Stimulated activated CD4-positive, alpha-beta T cell treated with anti-CD3 and anti-CD28 coated beads, Interleukin-1b, Interleukin-23, amount 100 ng/mL, for 24 hours (primary cell): ENCODE measurements at regions not wholly inside any gene's neighbourhood (a gene's known extent, or its start where the extent isn't known, plus 50 kb on each side); places are given as distances from the start of the nearest gene placed in this dataset.

Experiments
- DNase-seq, 4 experiments: peaks; one replicate each; pipeline ENCODE4 v3.0.0-alpha.2; 2020; ENCODE audit warnings: low read depth in 4 of 4, low spot score in 1 of 4

GRCh38 chr9:116007824-116008223 is 145.8 kb upstream of the PAPPA start:
- no peak for DNase-seq

- DNase-seq, result no peak
Measured at GRCh38 chr9:116008278-116008677, 145.3 kb upstream of the PAPPA start.

- no peak for DNase-seq
Measured at GRCh38 chr9:116009420-116009819, 144.2 kb upstream of the PAPPA start.

GRCh38 chr9:116015855-116016254 is 137.7 kb upstream of the PAPPA start:
- DNase-seq, result no peak

- DNase-seq, result no peak
Measured at GRCh38 chr9:116020146-116020545, 133.4 kb upstream of the PAPPA start.

GRCh38 chr9:116020801-116021200 is 132.8 kb upstream of the PAPPA start:
- DNase-seq, result no peak

GRCh38 chr9:116027096-116027495 is 126.5 kb upstream of the PAPPA start:
- no peak for DNase-seq

- no peak for DNase-seq
Measured at GRCh38 chr9:116027511-116027910, 126.1 kb upstream of the PAPPA start.

- DNase-seq, result no peak
Measured at GRCh38 chr9:116027951-116028350, 125.6 kb upstream of the PAPPA start.

- no peak for DNase-seq
Measured at GRCh38 chr9:116030517-116030916, 123.1 kb upstream of the PAPPA start.

GRCh38 chr9:116032683-116033440 is 120.7 kb upstream of the PAPPA start:
- no peak for DNase-seq

- no peak for DNase-seq
Measured at GRCh38 chr9:116039312-116039711, 114.3 kb upstream of the PAPPA start.

- DNase-seq, result no peak
Measured at GRCh38 chr9:116039893-116040292, 113.7 kb upstream of the PAPPA start.

GRCh38 chr9:116042321-116042720 is 111.3 kb upstream of the PAPPA start:
- no peak for DNase-seq

- no peak for DNase-seq
Measured at GRCh38 chr9:116045083-116045482, 108.5 kb upstream of the PAPPA start.

GRCh38 chr9:116048081-116048480 is 105.5 kb upstream of the PAPPA start:
- no peak for DNase-seq

GRCh38 chr9:116049456-116049855 is 104.1 kb upstream of the PAPPA start:
- no peak for DNase-seq

- no peak for DNase-seq
Measured at GRCh38 chr9:116051528-116051927, 102.1 kb upstream of the PAPPA start.

- no peak for DNase-seq
Measured at GRCh38 chr9:116055536-116055935, 98.1 kb upstream of the PAPPA start.

- DNase-seq, result no peak
Measured at GRCh38 chr9:116057371-116057770, 96.2 kb upstream of the PAPPA start.

- DNase-seq, result no peak
Measured at GRCh38 chr9:116058421-116058820, 95.2 kb upstream of the PAPPA start.

GRCh38 chr9:116059466-116059865 is 94.1 kb upstream of the PAPPA start:
- DNase-seq, result no peak

- no peak for DNase-seq
Measured at GRCh38 chr9:116060631-116061030, 93.0 kb upstream of the PAPPA start.
